GM19438 (cell line): ENCODE measurements at regions not wholly inside any gene's neighbourhood (a gene's known extent, or its start where the extent isn't known, plus 50 kb on each side); places are given as distances from the start of the nearest gene placed in this dataset.

Source experiments
- ATAC-seq: cut with Tn5 transposase; IDR thresholded peaks from one replicate; pipeline ENCODE4 v1.9.1; 2021; ENCODE audit warnings: low read depth; ENCODE audit not compliant: unreplicated experiment

DNA sequence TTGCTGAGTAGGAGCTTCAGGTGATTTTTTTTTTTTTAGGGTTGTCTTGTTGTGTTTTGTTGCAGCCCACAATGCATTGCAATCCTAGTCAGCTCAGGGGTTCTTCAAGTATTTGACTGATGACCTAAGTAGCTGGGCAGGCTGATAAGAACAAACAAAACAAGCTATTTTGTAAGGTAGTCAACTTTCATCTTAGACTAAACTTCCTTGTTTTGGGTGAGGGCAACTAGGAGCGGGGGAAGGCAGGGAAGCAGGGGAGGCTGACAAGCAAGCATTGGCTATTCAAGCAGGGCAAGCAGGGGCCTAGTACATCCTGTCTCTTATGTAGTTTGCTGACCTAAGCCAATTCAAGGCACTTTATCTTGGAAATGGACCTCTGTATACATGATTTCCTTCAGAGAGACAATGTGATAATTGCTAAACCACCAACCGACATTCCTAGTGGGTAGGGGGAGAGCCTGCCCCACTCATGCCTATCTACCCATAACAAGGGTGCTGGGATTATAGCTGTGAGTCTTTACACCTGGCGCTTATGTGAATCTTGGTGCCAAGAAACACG, 163.3 kb upstream of the PRKCQ start:
- ATAC-seq, result no peak

- no peak for ATAC-seq
Observed at GRCh38 chr10:6741541-6741941, 161.5 kb upstream of the PRKCQ start.

DNA sequence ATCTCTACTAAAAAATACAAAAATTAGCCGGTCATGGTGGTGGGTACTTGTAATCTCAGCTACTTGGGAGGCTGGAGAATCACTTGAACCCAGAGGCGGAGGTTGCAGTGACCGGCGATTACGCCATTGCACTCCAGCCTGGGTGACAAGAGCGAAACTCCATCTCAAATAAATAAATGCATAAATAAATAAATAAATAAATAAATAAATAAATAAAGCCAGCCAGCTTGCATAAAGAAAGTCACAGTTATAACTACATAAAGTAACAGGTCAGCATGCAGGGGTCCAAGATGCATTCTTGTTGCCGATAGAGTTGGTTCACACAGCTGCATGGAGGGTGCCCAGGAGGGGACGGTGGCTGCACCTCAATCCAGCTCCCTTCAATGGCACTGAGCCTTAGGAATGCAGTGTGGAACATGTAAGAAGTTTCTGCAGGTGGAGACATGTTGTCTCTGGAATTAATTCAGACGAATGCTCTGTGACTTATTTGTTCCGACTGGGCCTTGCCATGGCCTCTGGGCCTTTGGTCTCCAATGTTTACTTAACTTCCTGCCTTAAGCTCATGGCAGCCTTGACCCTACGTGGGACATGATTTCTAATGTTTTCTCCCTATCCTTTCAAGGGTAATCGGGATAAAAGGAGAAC, 159.6 kb upstream of the PRKCQ start:
- ATAC-seq, result no peak

DNA sequence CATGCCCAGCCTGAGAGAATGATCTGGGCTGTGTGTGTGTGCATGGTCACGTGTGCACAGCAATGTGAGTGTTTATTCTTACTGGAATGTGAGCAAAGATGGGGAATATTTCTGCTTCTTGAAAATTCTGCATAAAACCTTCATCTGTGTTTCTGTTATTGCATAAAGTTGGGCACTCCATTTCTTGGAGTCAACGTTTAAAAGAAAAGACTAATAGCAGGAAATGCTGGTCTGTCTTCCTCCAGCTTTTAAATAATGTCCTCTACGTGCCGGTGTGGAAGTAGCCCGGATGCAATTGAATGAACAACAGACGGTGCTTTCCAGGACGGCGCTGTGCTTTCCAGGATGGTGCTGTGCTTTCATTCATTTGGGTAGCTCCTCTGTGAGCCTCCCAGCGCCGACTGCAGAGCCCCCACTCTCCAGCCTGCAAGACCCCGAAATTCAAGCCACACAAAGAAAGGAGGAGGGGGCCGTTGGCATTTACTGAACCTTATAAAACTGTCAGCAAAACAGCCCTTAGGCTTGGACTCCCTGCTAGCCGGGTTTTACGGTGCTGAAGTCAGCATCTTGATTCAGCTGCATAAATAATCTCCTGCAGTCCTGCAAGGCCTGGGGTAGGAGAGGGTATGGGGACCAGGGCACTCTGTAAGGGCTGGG, 158.2 kb upstream of the PRKCQ start:
- no peak for ATAC-seq

GRCh38 chr10:6737758-6738111, 157.7 kb upstream of the PRKCQ start:
- ATAC-seq, result no peak

DNA sequence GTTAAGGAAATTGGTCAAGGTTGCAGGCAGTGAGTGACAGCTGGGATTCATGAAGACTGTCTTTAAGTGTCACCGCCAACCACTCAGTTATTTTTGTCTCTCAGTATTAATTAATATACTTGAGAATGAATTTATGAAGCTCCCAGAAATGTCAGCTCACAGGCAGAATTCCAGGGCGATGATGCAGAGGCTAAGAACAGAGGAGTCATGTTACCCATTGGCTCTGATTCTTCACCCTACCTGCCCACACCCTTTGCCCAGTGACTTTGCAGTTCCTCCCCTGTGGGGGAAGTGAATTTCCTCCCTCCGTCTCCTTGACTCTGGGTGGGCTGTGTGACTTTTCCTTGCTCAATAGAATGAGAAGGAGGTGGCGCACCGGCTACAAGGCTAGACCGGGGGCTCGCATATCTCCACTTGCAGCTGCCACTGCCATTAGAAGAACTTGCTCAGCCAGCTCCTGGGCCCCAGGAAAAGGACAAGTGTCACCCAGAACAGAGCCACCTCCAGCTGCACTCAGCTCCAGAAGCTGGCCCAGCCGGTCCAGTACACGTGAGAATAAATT, 157.1 kb upstream of the PRKCQ start:
- no peak for ATAC-seq

DNA sequence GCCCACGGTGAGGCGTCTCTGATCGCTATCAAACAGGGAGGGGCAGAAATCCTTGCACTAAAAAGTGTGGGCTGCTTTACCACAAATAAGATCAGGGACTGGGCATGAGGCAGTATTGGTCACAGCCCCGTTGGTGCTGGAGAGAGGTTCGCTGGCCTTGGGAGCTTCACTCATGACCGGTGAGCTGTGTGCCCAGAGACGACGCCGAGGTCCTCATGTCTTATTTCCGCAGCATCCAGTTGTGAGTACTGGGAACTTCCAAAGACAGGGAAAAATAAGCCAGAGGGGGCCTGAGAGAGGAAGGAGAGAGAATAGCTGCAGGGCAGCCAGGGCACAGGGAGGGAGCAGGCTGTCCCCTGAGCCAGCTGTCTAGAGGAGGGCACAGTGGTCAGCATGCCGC, 154.2 kb upstream of the PRKCQ start:
- ATAC-seq, result no peak

DNA sequence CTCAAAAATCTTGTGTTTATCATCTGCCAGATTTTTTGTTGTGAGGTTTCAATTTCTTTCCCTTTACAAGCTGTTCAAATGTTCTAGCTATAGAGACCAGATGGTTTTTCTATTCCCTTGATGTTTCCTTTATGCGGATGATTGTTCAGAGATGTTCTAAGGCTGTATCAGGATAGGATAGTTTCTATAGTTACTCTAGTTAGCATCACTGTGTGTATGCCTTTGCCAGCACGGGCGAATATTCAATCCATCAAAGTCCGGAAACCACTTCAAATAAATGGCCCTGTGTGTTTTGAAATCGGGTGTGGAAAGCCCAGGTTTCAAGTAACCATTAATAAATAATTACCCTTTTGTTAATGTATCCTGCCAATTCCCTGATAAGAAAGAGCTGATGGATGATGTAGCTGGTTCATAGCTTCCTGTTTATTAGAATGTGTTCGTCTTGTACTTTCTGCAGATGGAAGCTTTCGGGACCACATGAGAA, 149.8 kb upstream of the PRKCQ start:
- ATAC-seq, result no peak

- no peak for ATAC-seq
Observed at GRCh38 chr10:6729071-6729774, 149.1 kb upstream of the PRKCQ start.

- no peak for ATAC-seq
Observed at GRCh38 chr10:6726924-6727323, 146.8 kb upstream of the PRKCQ start.

DNA sequence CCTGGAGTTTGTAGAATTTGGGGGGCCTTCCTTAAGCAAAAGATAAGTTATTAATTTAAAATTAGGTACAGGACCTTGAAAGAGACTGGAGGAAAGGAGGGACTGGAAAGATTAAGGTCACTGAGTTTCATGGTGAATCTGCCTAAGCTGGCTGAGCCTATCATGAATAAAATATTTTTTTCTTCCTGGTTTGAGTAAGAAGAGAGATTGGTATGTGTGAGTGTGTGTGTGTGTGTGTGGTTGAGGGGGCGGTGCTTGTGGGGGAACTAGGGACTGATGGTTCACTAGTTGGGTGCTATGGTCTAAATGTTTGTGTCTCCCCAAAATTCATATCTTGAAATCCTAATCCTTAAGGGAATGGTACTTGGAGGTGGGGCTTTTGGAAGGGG, 142.5 kb upstream of the PRKCQ start:
- no peak for ATAC-seq

GRCh38 chr10:6721964-6722615, 142.0 kb upstream of the PRKCQ start:
- no peak for ATAC-seq

GRCh38 chr10:6721480-6721879, 141.4 kb upstream of the PRKCQ start:
- no peak for ATAC-seq

GRCh38 chr10:6719561-6719960, 139.5 kb upstream of the PRKCQ start:
- ATAC-seq, result no peak

- ATAC-seq, result no peak
Observed at GRCh38 chr10:6718550-6718949, 138.5 kb upstream of the PRKCQ start.

GRCh38 chr10:6716516-6716915, 136.4 kb upstream of the PRKCQ start:
- no peak for ATAC-seq

- ATAC-seq, result no peak
Observed at GRCh38 chr10:6713716-6714115, 133.6 kb upstream of the PRKCQ start.

DNA sequence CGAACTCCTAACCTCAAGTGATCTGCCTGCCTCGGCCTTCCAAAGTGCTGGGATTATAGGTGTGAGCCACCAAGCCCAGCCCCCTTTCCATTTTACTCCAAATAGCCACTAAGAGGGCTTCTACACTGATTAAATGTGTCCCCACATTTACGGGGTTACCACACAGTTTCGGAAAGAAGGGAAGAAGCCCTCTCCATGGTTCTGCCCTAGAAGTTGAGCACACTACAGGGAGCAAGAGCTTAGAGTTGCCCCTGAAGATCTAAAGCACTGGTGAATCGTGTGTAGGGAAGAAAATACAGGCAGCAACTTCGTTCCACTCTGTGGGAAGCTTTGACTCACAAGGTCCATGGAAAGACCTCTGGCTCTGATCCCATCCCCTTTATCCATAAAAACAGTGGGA, 133.0 kb upstream of the PRKCQ start:
- no peak for ATAC-seq

- no peak for ATAC-seq
Observed at GRCh38 chr10:6711881-6712280, 131.8 kb upstream of the PRKCQ start.

- no peak for ATAC-seq
Observed at GRCh38 chr10:6711408-6711841, 131.3 kb upstream of the PRKCQ start.

DNA sequence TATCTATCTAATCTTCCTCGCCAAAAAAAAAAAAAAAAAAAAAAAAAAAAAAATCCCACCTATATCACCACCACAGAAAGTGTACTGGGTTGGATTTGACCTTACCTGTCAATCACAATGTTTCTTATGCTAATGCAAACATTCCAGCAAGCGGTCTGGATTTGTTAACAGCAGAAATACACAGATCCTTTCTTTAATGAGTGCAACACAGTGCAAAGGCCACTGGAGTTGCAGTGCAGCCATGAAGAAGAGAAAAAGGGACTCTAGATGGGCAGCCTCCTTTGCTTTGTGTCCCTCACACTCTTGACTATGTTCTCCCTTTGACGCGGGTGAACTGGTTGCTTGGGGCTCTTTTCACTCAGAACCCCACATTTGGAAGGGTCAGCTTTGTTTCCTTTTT, 127.3 kb upstream of the PRKCQ start:
- no peak for ATAC-seq
